Activated CD8-positive, alpha-beta memory T cell treated with anti-CD3 and anti-CD28 coated beads for 36 hours (primary cell): ENCODE measurements at regions not wholly inside any gene's neighbourhood (a gene's known extent, or its start where the extent isn't known, plus 50 kb on each side); places are given as distances from the start of the nearest gene placed in this dataset.

Experiments used
- CTCF ChIA-PET: fragments of 350-600 bp; sonication (Branson Sonifier 250); formaldehyde crosslinking; loops from one replicate; lab custom pipeline; 2021; ENCODE audit warnings: antibody characterized with exemption; lab: Charles Lee
- POLR2A ChIA-PET: fragments of 350-600 bp; sonication (Branson Sonifier 250); formaldehyde crosslinking; loops from one replicate; lab custom pipeline; 2021; ENCODE audit warnings: antibody characterized with exemption; lab: Charles Lee

DNA sequence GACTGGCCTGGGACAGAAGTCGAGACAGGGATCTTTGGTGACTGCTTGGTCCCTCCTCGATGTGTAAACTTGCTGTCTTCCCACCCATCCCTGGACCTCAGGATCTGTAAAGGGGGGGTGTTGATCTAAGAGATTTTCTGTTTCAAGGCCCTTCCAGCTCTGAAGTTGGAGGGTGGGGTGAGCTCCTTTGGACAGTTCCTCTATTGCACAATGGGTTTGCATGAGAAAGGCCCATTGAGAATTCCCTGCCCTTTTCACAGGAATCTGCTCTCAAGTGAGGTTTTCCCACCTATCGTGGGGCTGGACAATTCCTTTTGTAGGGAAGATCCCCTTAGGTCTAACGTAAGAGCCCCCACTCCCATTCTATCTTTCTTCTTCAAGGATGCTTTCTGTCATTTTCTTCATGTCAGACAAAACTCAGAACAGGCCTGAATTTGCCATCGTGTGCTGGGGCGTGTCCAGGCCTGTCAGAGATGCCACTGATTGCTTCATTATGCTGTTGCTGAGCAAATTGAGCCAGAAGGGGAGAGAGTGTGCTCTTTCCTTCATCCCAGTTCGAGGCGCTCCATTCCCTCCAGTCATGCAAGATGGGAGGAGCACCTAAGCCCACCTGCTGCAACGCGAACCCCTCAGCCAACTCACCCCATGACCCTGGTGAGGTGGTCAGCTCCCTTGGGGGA lies 149.9 kb upstream of the IGSF21 start:
- ChIA-PET CTCF (no interaction called here), POLR2A (no interaction called here)

DNA sequence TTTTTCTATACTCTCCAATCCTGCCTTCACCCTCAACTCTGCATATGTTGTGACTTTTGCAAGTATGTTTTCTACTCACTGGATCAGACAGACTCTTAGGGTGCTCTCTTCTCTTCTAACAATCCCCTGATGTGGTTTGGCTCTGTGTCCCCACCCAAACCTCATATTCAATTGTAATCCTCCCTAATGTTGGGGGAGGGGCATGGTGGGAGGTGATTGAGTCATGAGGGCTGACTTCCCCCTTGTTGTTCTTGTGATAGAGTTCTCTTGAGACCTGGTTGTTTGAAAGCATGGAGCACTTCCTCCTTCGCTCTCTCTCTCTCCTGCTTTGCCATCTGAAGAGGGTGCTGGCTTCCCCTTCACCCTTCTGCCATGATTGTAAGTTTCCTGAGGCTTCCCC lies 148.9 kb upstream of the IGSF21 start:
- CTCF ChIA-PET: no interaction called here

GRCh38 chr1:17963513-17963912 lies 144.1 kb upstream of the IGSF21 start:
- CTCF ChIA-PET: no interaction called here
- POLR2A ChIA-PET: interaction anchor here (0.6 kb wide), 1 partner anchor 28 kb away, joined by 6 read pairs; no protein-coding TSS in a partner anchor

More for the DNA sequence above, 148.9 kb upstream of the IGSF21 start:
- POLR2A ChIA-PET: no interaction called here

- POLR2A ChIA-PET: no interaction called here
- CTCF ChIA-PET: no interaction called here
Observed at GRCh38 chr1:17965515-17966100, 142.0 kb upstream of the IGSF21 start.

GRCh38 chr1:17966341-17966740 lies 141.3 kb upstream of the IGSF21 start:
- CTCF ChIA-PET: no interaction called here

GRCh38 chr1:17967623-17968255 lies 139.9 kb upstream of the IGSF21 start:
- CTCF ChIA-PET: no interaction called here
- POLR2A ChIA-PET: no interaction called here

More at GRCh38 chr1:17966341-17966740, 141.3 kb upstream of the IGSF21 start:
- POLR2A ChIA-PET: no interaction called here

- ChIA-PET CTCF (interaction anchor here (0.7 kb wide), 1 partner anchor 64 kb away, joined by 5 read pairs; no protein-coding TSS in a partner anchor), POLR2A (interaction anchor here (0.5 kb wide), 1 partner anchor 24 kb away, joined by 3 read pairs; no protein-coding TSS in a partner anchor)
Observed at GRCh38 chr1:17970757-17971156, 136.8 kb upstream of the IGSF21 start.

DNA sequence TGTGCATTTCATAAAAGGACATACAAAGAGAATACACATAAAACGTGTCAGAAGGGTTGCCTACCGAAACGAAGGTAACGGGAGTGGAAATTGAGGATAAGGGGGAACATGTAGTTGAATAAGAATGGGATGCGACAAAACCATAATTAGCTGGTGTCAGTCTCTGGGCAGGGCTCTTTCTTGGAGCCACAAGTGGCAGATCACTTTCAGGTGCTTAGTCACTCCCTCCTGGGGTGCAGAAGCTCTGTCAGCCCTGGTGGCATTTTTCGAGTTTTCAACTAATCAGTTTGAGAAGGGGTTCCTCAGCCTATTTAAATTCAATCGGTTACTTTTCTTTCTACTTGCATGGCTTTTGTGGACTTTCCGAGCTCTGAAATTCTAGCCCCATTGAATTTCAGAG lies 133.9 kb upstream of the IGSF21 start:
- CTCF ChIA-PET: no interaction called here

GRCh38 chr1:17976854-17977253 lies 130.7 kb upstream of the IGSF21 start:
- ChIA-PET POLR2A (no interaction called here), CTCF (no interaction called here)

More for the DNA sequence above, 133.9 kb upstream of the IGSF21 start:
- POLR2A ChIA-PET: no interaction called here

- ChIA-PET POLR2A (interaction anchor here (0.5 kb wide), 1 partner anchor 622 kb away, joined by 3 read pairs; no protein-coding TSS in a partner anchor), CTCF (no interaction called here)
Observed at GRCh38 chr1:17978016-17978415, 129.6 kb upstream of the IGSF21 start.

DNA sequence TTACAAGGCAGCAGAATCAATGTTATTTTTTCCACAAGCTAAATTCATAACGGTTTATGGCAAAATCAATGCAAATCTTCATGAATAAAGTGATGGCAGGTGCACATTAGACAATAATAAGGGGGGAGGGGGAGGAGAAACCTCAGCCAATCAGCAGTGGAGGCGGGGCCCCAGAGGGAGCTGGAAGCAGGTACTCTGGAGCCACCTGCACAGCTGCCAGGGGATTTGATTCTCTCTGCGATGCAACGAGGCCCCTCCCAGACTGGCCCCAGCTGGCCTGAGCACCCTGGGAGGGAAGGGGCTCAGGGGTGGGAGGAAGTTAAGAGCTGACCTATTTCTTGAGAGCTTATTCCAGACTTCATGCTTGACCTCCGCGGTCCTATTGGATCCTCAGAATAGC lies 127.8 kb upstream of the IGSF21 start:
- CTCF ChIA-PET: no interaction called here
- POLR2A ChIA-PET: no interaction called here

DNA sequence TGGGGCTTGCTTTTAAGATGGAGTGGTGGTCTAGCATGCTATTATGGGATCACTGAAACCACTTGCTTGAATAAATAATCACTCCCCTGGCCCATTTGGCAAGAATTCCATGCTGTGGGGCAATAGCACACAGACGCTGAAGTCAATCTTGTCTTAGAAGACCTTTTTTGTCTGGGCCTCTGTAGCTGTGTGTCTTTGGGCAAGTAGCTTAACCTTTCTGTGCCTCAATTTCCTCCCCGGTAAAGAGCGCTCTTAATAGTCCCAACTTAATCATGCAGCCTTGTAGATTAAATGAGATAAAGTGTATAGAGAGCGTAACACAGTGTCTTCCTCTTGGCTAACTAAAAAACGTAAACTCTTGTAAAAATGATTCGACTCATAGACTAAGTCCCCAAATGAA lies 125.4 kb upstream of the IGSF21 start:
- POLR2A ChIA-PET: no interaction called here
- CTCF ChIA-PET: no interaction called here

- ChIA-PET CTCF (no interaction called here), POLR2A (no interaction called here)
Observed at GRCh38 chr1:17984583-17984982, 123.0 kb upstream of the IGSF21 start.

DNA sequence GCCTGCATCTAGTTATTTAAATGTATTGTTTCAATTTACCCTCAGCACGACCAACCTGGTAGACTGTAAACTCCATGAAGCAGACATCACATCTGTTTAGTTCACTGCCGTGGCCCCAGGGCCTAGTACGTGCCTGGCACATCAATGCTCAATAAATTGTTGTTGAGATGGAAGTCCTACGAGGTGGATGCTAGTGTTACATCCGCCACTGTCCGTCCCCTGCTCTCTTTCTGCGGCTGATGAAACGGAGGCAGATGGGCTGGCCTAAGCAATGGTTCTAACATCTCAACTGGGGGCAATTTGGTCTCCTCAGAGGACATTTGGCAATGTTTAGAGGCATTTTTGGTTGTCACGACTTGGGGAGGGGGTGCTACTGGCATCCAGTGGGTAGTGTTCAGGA lies 121.4 kb upstream of the IGSF21 start:
- CTCF ChIA-PET: no interaction called here
- POLR2A ChIA-PET: no interaction called here

GRCh38 chr1:17990401-17990800 lies 117.2 kb upstream of the IGSF21 start:
- POLR2A ChIA-PET: no interaction called here
- CTCF ChIA-PET: no interaction called here

- POLR2A ChIA-PET: no interaction called here
Observed at GRCh38 chr1:17991996-17992395, 115.6 kb upstream of the IGSF21 start.

GRCh38 chr1:17992800-17993199 lies 114.8 kb upstream of the IGSF21 start:
- POLR2A ChIA-PET: no interaction called here
- CTCF ChIA-PET: no interaction called here

More at GRCh38 chr1:17991996-17992395, 115.6 kb upstream of the IGSF21 start:
- CTCF ChIA-PET: interaction anchor here (0.6 kb wide), 1 partner anchor 753 kb away, joined by 3 read pairs; no protein-coding TSS in a partner anchor

GRCh38 chr1:17994046-17994445 lies 113.6 kb upstream of the IGSF21 start:
- CTCF ChIA-PET: no interaction called here
- POLR2A ChIA-PET: no interaction called here

DNA sequence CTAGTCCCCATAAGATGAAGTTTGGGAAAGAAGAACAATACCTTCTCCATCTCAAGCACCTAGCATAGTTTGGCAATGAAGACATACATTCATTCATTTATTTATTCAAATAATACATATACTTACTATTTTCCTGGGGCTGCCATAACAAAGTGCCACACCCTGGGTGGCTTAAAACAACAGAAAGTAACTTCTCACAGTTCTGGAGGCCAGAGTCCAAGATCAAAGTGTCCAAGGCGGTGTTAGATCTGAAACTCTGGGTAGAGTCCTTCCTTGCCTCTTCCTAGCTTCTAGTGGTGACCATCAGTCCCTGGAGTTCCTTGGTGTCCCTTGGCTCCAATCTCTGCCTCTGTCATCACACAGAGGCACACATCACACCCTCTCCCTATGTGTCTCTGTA lies 112.1 kb upstream of the IGSF21 start:
- POLR2A ChIA-PET: no interaction called here
- CTCF ChIA-PET: no interaction called here

GRCh38 chr1:17998889-17999288 lies 108.7 kb upstream of the IGSF21 start:
- ChIA-PET CTCF (no interaction called here), POLR2A (no interaction called here)

DNA sequence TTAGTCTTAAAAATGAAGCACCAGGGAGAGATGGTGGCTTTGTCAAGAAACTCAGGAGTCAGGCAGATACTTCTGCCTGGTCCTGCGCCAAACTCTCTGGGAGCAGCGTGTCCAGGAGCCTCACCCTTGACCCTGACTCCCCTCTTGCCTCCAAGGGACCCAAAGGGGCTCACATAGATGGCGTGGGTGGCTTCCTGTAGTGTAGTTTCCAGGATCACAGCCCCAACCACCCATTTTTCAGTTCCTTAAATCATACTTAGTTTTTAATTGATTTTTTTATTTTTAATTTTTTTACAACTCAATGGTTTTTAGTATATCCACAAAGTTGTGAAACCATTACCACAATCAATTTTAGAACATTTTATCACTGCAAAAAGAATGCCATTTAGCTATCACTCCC lies 107.7 kb upstream of the IGSF21 start:
- POLR2A ChIA-PET: no interaction called here
- CTCF ChIA-PET: no interaction called here
